ENCODE measurements at regions not wholly inside any gene's neighbourhood (a gene's known extent, or its start where the extent isn't known, plus 50 kb on each side); places are given as distances from the start of the nearest gene placed in this dataset.

DNA sequence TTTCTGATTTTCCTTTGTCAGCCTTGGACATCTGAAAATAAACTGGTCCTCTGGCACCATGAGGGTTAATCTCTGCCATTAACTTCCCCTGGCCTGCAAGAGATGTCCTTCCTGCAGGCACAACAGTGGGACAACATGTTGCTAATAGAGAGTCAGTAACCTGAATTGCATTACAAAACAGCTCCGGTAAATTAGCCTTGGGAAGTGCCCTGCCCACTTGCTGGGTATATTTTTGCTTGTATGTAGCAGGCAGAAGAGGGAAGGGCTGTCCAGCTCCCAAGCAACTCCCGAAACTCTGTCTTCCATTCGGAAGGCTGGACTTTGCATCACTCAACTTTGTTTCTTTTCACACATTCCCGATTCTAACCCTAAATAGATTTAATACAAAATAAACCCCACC, 104.4 kb upstream of the ATP8B1 start:
- TF ChIP-seq, protein P1, sequence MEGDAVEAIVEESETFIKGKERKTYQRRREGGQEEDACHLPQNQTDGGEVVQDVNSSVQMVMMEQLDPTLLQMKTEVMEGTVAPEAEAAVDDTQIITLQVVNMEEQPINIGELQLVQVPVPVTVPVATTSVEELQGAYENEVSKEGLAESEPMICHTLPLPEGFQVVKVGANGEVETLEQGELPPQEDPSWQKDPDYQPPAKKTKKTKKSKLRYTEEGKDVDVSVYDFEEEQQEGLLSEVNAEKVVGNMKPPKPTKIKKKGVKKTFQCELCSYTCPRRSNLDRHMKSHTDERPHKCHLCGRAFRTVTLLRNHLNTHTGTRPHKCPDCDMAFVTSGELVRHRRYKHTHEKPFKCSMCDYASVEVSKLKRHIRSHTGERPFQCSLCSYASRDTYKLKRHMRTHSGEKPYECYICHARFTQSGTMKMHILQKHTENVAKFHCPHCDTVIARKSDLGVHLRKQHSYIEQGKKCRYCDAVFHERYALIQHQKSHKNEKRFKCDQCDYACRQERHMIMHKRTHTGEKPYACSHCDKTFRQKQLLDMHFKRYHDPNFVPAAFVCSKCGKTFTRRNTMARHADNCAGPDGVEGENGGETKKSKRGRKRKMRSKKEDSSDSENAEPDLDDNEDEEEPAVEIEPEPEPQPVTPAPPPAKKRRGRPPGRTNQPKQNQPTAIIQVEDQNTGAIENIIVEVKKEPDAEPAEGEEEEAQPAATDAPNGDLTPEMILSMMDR (IDR thresholded peaks at IDR 0.05; ENCODE audit: control extremely low read depth in 1 of 3, insufficient read depth in 1 of 3, low read depth in 1 of 3, low read length in 3 of 3): no peak
- TF ChIP-seq HDAC6 (IDR thresholded peaks at IDR 0.05; ENCODE audit: low read depth, low read length): no peak
- no peak for TF ChIP-seq YY1 (IDR thresholded peaks at IDR 0.05; ENCODE audit: low read depth, low read length)
- no peak for TF ChIP-seq EZH2 (IDR thresholded peaks at IDR 0.05; ENCODE audit: low read depth, low read length, severe bottlenecking)
- no peak for TF ChIP-seq HDAC2 (IDR thresholded peaks at IDR 0.05; ENCODE audit: borderline replicate concordance in 1 of 2, low read depth in 2 of 2, low read length in 2 of 2)
- TF ChIP-seq POLR2A (IDR thresholded peaks at IDR 0.05; ENCODE audit: control extremely low read depth in 1 of 2, low read depth in 2 of 2, low read length in 2 of 2): no peak
- TF ChIP-seq, protein P2, sequence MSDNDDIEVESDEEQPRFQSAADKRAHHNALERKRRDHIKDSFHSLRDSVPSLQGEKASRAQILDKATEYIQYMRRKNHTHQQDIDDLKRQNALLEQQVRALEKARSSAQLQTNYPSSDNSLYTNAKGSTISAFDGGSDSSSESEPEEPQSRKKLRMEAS (IDR thresholded peaks at IDR 0.05): no peak
- no peak for TF ChIP-seq SP1 (IDR thresholded peaks at IDR 0.05; ENCODE audit: low read depth, low read length)
- TF ChIP-seq TBP (IDR thresholded peaks at IDR 0.05; ENCODE audit: low read depth, low read length): no peak
- no peak for TF ChIP-seq POLR2AphosphoS5 (IDR thresholded peaks at IDR 0.05; ENCODE audit: low read depth, low read length)
